Heart left ventricle (tissue), 16 donors: ENCODE measurements at regions not wholly inside any gene's neighbourhood (a gene's known extent, or its start where the extent isn't known, plus 50 kb on each side); places are given as distances from the start of the nearest gene placed in this dataset.

Source experiments
- ATAC-seq, 4 donors: fragments of 200-7000 bp; cut with Tn5 transposase; one replicate each; pipeline ENCODE4 v1.9.1; 2020 to 2022; ENCODE audit warnings: moderate library complexity in 4 of 4, mild to moderate bottlenecking in 3 of 4, moderate number of reproducible peaks in 1 of 4
- DNase-seq, 5 donors: peaks; one replicate each; pipeline ENCODE4 v3.0.0-alpha.2; 2020
- H3K27ac ChIP-seq, 12 donors: fragments of 200-600 bp; sonication (generic) in 4 of 12; one replicate each; pipeline versions ENCODE4 v1.5.0 to v1.8.0; 2016 to 2022; ENCODE audit warnings: mild to moderate bottlenecking in 2 of 12
- H3K27me3 ChIP-seq, 9 donors: fragments of 200-600 bp; sonication (generic) in 2 of 9; one replicate each; pipeline versions ENCODE4 v1.5.1 to v1.8.0; 2016 to 2022; ENCODE audit warnings: mild to moderate bottlenecking in 3 of 9
- H3K36me3 ChIP-seq, 9 donors: fragments of 200-600 bp; sonication (generic) in 2 of 9; one replicate each; pipeline versions ENCODE4 v1.5.0 to v1.8.0; 2018 to 2022; ENCODE audit warnings: mild to moderate bottlenecking in 2 of 9
- H3K4me1 ChIP-seq, 12 donors: fragments of 200-600 bp; sonication (generic) in 4 of 12; one replicate each; pipeline versions ENCODE4 v1.5.0 to v1.8.0; 2016 to 2022; ENCODE audit warnings: mild to moderate bottlenecking in 3 of 12
- H3K4me3 ChIP-seq, 12 donors: fragments of 200-600 bp; sonication (generic) in 4 of 12; one replicate each; pipeline versions ENCODE4 v1.5.0 to v1.8.0; 2017 to 2022; ENCODE audit warnings: mild to moderate bottlenecking in 9 of 12, moderate library complexity in 4 of 12
- H3K9me3 ChIP-seq, 12 donors: fragments of 200-600 bp; sonication (generic) in 4 of 12; one replicate each; pipeline versions ENCODE4 v1.5.0 to v1.8.0; 2016 to 2022; ENCODE audit warnings: mild to moderate bottlenecking in 1 of 12
- POLR2A ChIP-seq, 2 donors: fragments of 450-650 bp; IDR thresholded peaks; one replicate each; pipeline ENCODE4 v1.6.1; 2017; ENCODE audit warnings: antibody characterized with exemption in 2 of 2, mild to moderate bottlenecking in 2 of 2, moderate library complexity in 2 of 2
- WGBS, 4 donors: extraction: QIAGEN DNeasy Blood & Tissue Kit in 2 of 4; methylation state at CpG; one replicate each; pipeline versions ENCODE4 v1.1.5 to v1.1.7; 2013 to 2018; 5-methylcytosine and 5-hydroxymethylcytosine counted together
- intact Hi-C, 10 donors: fragments of 100-400 bp; cut with DNase I; formaldehyde crosslinking; loops; one replicate each; pipeline versions ENCODE4 v1.11.1 to v1.14.2; 2022
- TF ChIP-seq, protein P1 (sequence below), 12 donors: fragments of 200-600 bp; sonication (generic) in 4 of 12; IDR thresholded peaks; one replicate each; pipeline versions ENCODE4 v1.5.0 to v1.8.0; 2018 to 2022; ENCODE audit warnings: antibody characterized with exemption in 12 of 12, mild to moderate bottlenecking in 5 of 12
- donor health status: ischemic (EF 13 %, LVEDD 7.1; RV severe dilation, severe dysfunction).
- donor health status: healthy with polysubstance abuse.
- donor health status: DM: no; HTN: yes; CAD: no.
- donor health status: DM: no; HTN: no; CAD: no.
- donor health status: ischemic (EF 25% LVEDD 6.9; RV normal size, moderate dysfunction).
- donor health status: ischemic (EF 25% LVEDD 5.7; RV mildly dilated, moderate dysfunction).
- donor health status: healthy.
- donor health status: DM: yes; HTN: yes; CAD: no.
- donor health status: ischemic (EF 35%, LVEDD 5.7; RV mildly dilated, moderate dysfunction).
- donor health status: nonischemic (EF 11% LVEDD 7.7; RV severe dilation, severe dysfunction).
- donor health status: DM: yes; HTN: yes; CAD: no.
- donor health status: PGD.
- donor health status: ischemic (EF 29% LVEDD 5.4; RV normal size, mild dysfunction).
- donor health status: nonischemic (EF 23%, LVEDD 6.1; RV moderate dilation, normal function).

DNA sequence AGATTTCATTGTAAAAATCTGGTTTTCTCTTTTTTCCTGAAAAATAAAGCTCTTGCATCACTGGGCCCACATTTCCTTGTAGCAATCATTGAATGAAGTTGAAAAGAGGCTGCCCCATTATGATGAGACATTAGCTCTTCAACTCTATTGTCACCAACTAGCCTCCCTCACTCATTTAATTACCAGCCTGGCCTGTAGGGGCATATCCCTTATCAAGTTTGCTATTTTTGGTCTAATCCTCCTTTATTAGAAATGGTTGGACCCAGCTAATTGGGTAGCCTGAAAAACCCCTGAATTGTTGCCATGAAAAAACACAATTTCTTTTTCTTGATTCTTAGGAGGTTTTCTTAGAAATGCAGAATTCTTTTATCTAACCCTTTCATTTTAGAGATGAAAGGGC, 164.6 kb upstream of the CASK start:
- H3K27ac ChIP-seq, result no peak overlapping the region
- no peaks in the 10 kb centered on the region for H3K4me1 ChIP-seq
- H3K4me3 ChIP-seq, result no peak overlapping the region
- H3K27me3 ChIP-seq, result peaks cover 0 to 18% (median 0%) of the 10 kb centered on the region in 9 donors
- DNase-seq (no peak), ATAC-seq (no peak)
- intact Hi-C loops, result no loop called here
- no peaks in the 10 kb centered on the region for H3K36me3 ChIP-seq
- TF ChIP-seq, protein P1, sequence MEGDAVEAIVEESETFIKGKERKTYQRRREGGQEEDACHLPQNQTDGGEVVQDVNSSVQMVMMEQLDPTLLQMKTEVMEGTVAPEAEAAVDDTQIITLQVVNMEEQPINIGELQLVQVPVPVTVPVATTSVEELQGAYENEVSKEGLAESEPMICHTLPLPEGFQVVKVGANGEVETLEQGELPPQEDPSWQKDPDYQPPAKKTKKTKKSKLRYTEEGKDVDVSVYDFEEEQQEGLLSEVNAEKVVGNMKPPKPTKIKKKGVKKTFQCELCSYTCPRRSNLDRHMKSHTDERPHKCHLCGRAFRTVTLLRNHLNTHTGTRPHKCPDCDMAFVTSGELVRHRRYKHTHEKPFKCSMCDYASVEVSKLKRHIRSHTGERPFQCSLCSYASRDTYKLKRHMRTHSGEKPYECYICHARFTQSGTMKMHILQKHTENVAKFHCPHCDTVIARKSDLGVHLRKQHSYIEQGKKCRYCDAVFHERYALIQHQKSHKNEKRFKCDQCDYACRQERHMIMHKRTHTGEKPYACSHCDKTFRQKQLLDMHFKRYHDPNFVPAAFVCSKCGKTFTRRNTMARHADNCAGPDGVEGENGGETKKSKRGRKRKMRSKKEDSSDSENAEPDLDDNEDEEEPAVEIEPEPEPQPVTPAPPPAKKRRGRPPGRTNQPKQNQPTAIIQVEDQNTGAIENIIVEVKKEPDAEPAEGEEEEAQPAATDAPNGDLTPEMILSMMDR (IDR thresholded peaks at IDR 0.05), result no peak
- TF ChIP-seq POLR2A (IDR thresholded peaks at IDR 0.05), result no peak
- no peaks in the 10 kb centered on the region for H3K9me3 ChIP-seq

DNA sequence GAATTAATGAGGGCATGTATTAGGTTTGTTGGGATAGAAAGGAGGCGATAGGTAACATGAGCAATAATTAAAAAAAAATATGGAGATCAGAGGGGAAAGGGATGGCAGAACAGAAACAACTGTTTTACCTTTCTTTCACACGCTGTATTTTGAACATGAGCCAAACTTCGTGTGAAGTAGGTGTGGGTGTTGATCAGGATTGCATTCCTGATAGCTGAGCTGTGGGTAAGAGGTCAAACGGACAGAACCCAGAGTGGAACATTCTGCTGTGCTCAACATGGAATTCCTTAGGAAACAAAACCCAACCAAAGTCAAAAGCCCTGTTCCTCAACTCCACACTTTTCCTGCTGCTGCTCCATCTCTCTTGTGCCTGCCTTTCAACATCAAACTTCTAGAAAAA, 162.5 kb upstream of the CASK start:
- no peak for DNase-seq
- no peaks in the 10 kb centered on the region for H3K36me3 ChIP-seq
- no peaks in the 10 kb centered on the region for H3K4me1 ChIP-seq
- no peak overlapping the region for H3K27ac ChIP-seq
- TF ChIP-seq POLR2A (IDR thresholded peaks at IDR 0.05), result no peak
- TF ChIP-seq, protein P1 (IDR thresholded peaks at IDR 0.05), result no peak
- H3K27me3 ChIP-seq, result peaks cover 0 to 22% (median 0%) of the 10 kb centered on the region in 9 donors
- no peaks in the 10 kb centered on the region for H3K9me3 ChIP-seq
- H3K4me3 ChIP-seq, result no peak overlapping the region
- intact Hi-C loops, result no loop called here
- ATAC-seq, result no peak
- WGBS, 4 donors, result 53 to 61% (median 58%) methylated on average over 4 of the region's 4 CpGs

DNA sequence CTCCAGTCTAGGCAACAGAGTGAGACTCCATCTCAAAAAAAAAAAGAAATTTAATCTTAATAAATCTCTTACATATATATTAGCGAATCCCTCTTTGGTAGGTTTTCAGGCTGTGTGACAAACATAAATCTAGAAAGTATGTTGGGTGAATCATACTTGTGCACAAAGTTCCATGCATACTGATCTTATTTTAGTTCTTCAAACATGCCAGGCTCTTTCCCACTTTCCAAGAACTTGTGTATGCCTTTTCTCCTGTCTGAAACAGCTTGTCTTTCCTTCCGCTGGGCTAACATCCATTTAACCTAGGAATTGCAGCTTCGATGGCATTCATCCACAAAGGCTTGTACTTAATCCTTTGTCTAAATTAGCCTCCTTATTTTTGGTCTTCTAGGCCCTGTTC, 156.6 kb upstream of the CASK start:
- H3K9me3 ChIP-seq, result no peaks in the 10 kb centered on the region
- peaks cover 0 to 16% (median 0%) of the 10 kb centered on the region in 9 donors for H3K27me3 ChIP-seq
- intact Hi-C loops, result no loop called here
- no peak for TF ChIP-seq POLR2A (IDR thresholded peaks at IDR 0.05)
- TF ChIP-seq, protein P1 (IDR thresholded peaks at IDR 0.05), result no peak
- WGBS, 4 donors, result 83 to 96% (median 88%) methylated on average over 3 of the region's 3 CpGs
- ATAC-seq (no peak), DNase-seq (no peak)
- no peak overlapping the region for H3K4me3 ChIP-seq
- no peaks in the 10 kb centered on the region for H3K36me3 ChIP-seq
- no peak overlapping the region for H3K27ac ChIP-seq
- no peaks in the 10 kb centered on the region for H3K4me1 ChIP-seq

DNA sequence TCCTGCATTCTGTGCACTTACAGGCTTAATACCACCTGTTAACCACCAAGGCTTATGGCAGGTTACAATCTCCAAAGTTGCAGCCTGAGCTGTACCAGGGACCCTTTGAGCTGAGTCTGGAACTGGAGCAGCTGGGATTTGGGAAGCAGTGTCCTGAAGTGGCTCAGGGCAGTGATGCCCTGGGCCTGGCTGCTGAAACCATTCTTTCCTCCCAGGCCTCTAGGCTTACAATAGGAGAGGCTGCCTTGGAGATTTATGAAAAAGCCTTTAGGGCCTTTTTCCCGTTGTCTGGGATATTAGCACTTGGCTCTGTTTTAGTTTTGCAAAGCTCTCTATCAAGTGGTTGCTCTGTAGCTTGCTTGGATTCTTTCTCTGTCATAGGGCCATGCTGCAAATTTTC, 154.3 kb upstream of the CASK start:
- WGBS, 4 donors, result 37 to 88% (median 68%) methylated on average over 1 of the region's 1 CpG

More for the DNA sequence above, 154.3 kb upstream of the CASK start:
- TF ChIP-seq, protein P1 (IDR thresholded peaks at IDR 0.05), result no peak
- no peak for TF ChIP-seq POLR2A (IDR thresholded peaks at IDR 0.05)
- no peak for DNase-seq
- H3K9me3 ChIP-seq, result no peaks in the 10 kb centered on the region
- no peak overlapping the region for H3K27ac ChIP-seq
- H3K27me3 ChIP-seq, result peaks cover 0 to 16% (median 0%) of the 10 kb centered on the region in 9 donors
- no peak for ATAC-seq
- no peak overlapping the region for H3K4me3 ChIP-seq
- no peaks in the 10 kb centered on the region for H3K4me1 ChIP-seq
- intact Hi-C loops, result no loop called here
- no peaks in the 10 kb centered on the region for H3K36me3 ChIP-seq
